Lung (tissue), 11 donors: ENCODE measurements at regions not wholly inside any gene's neighbourhood (a gene's known extent, or its start where the extent isn't known, plus 50 kb on each side); places are given as distances from the start of the nearest gene placed in this dataset.
A peak's percentile ranks its signal among the peaks of the same experiment; 100 is the strongest.
"Not testable (repeated sequence)": the region's sequence is repeated elsewhere in the genome, so short reads cannot be mapped to it uniquely, and the experiment has no call there.

ENCODE experiments used
- ATAC-seq: fragments of 200-7000 bp; cut with Tn5 transposase; one replicate; pipeline ENCODE4 v1.9.1; 2020; ENCODE audit warnings: moderate number of reproducible peaks; ENCODE audit not compliant: insufficient read depth, low FRiP score
- DNase-seq, 3 donors: peaks; one replicate each; pipeline ENCODE4 v3.0.0-alpha.2; 2013 to 2017
- H3K27ac ChIP-seq, 2 donors: one replicate each; pipeline ENCODE4 v1.5.1; 2013; ENCODE audit warnings: mild to moderate bottlenecking in 2 of 2, moderate library complexity in 2 of 2, control low read depth in 1 of 2, inconsistent platforms in 1 of 2, low read depth in 1 of 2, low read length in 1 of 2
- H3K27me3 ChIP-seq, 3 donors: one replicate each; pipeline ENCODE4 v1.5.1; 2013; ENCODE audit warnings: low read length in 2 of 3; ENCODE audit not compliant: control insufficient read depth in 3 of 3, insufficient read depth in 3 of 3
- H3K36me3 ChIP-seq, 4 donors: one replicate each; pipeline ENCODE4 v1.5.1; 2013; ENCODE audit warnings: low read length in 4 of 4, mild to moderate bottlenecking in 1 of 4, moderate library complexity in 1 of 4; ENCODE audit not compliant: control insufficient read depth in 4 of 4, insufficient read depth in 4 of 4
- H3K4me1 ChIP-seq, 5 donors: one replicate each; pipeline ENCODE4 v1.5.1; 2013; ENCODE audit warnings: low read length in 5 of 5, mild to moderate bottlenecking in 2 of 5, moderate library complexity in 1 of 5; ENCODE audit not compliant: control insufficient read depth in 5 of 5, insufficient read depth in 5 of 5
- H3K4me3 ChIP-seq: one replicate; pipeline ENCODE4 v1.5.1; 2013; ENCODE audit warnings: mild to moderate bottlenecking, control low read depth, moderate library complexity
- H3K9ac ChIP-seq, 2 donors: one replicate each; pipeline ENCODE4 v1.5.1; 2013; ENCODE audit warnings: low read length in 2 of 2, control low read depth in 1 of 2; ENCODE audit not compliant: insufficient read depth in 1 of 2
- H3K9me3 ChIP-seq, 4 donors: one replicate each; pipeline ENCODE4 v1.5.1; 2013; ENCODE audit warnings: low read length in 3 of 4, mild to moderate bottlenecking in 1 of 4, moderate library complexity in 1 of 4; ENCODE audit not compliant: control insufficient read depth in 4 of 4, insufficient read depth in 3 of 4
- CTCF ChIP-seq: IDR thresholded peaks from 2 replicates; pipeline ENCODE4 v1.5.1; 2012; ENCODE audit warnings: mild to moderate bottlenecking; ENCODE audit errors: control extremely low read depth, extremely low read depth
- WGBS, 2 donors: extraction: QIAGEN DNeasy Blood & Tissue Kit; methylation state at CpG; one replicate each; pipeline ENCODE4 v1.1.7; 2013; 5-methylcytosine and 5-hydroxymethylcytosine counted together
- donor health status: control.
- donor health status: control.
- donor health status: Bipolar disorder and iron deficiency.
- donor health status: healthy.
- donor health status: DM: yes; HTN: yes; CAD: no.

GRCh38 chrX:80578517-80579105 is 158.4 kb downstream of the TENT5D start:
- WGBS, 2 donors = 19 to 43% methylated on average over 3 of the region's 3 CpGs
- DNase-seq (peak in 2 of 3 donors; percentile 13 to 30), ATAC-seq (no peak)
- H3K9me3 ChIP-seq = peaks cover 0 to 4% (median 0%) of the 10 kb centered on the region in 4 donors
- no peaks in the 10 kb centered on the region for H3K27me3 ChIP-seq
- no peak overlapping the region for H3K9ac ChIP-seq
- no peaks in the 10 kb centered on the region for H3K36me3 ChIP-seq
- no peak overlapping the region for H3K4me3 ChIP-seq
- no peak overlapping the region for H3K27ac ChIP-seq
- no peaks in the 10 kb centered on the region for H3K4me1 ChIP-seq
- TF ChIP-seq CTCF = no peak

GRCh38 chrX:80590992-80591391 is 170.7 kb downstream of the TENT5D start:
- not testable (repeated sequence) for H3K4me3 ChIP-seq, DNase-seq, H3K9ac ChIP-seq, H3K36me3 ChIP-seq, H3K27me3 ChIP-seq, H3K27ac ChIP-seq, H3K4me1 ChIP-seq, H3K9me3 ChIP-seq, ATAC-seq
- 92 to 94% methylated on average over 6 to 30 of the region's 30 CpGs for WGBS, 2 donors

- peaks cover 0 to 3% (median 0%) of the 10 kb centered on the region in 5 donors for H3K4me1 ChIP-seq
- no peaks in the 10 kb centered on the region for H3K36me3 ChIP-seq
- 56 to 72% methylated on average over 7 of the region's 7 CpGs for WGBS, 2 donors
- no peak overlapping the region for H3K9ac ChIP-seq
- no peak overlapping the region for H3K27ac ChIP-seq
- TF ChIP-seq CTCF = no peak
- H3K9me3 ChIP-seq = peaks cover 0 to 6% (median 2%) of the 10 kb centered on the region in 4 donors
- no peak overlapping the region for H3K4me3 ChIP-seq
- DNase-seq = no peak
- H3K27me3 ChIP-seq = no peaks in the 10 kb centered on the region
- ATAC-seq = no peak
Observed at GRCh38 chrX:80602036-80602860, 182.0 kb downstream of the TENT5D start.
